ENCODE measurements at regions not wholly inside any gene's neighbourhood (a gene's known extent, or its start where the extent isn't known, plus 50 kb on each side); places are given as distances from the start of the nearest gene placed in this dataset.

- no peak for DNase-seq
Measured at GRCh38 chr11:70575396-70576060, 177.2 kb downstream of the CTTN start.

GRCh38 chr11:70577258-70577603 lies 178.9 kb downstream of the CTTN start:
- no peak for DNase-seq

GRCh38 chr11:70577948-70578347 lies 179.6 kb downstream of the CTTN start:
- DNase-seq: no peak

GRCh38 chr11:70578371-70578770 lies 180.0 kb downstream of the CTTN start:
- no peak for DNase-seq

- DNase-seq: no peak
Measured at GRCh38 chr11:70578831-70579230, 180.5 kb downstream of the CTTN start.

GRCh38 chr11:70579316-70579955 lies 181.1 kb downstream of the CTTN start:
- no peak for DNase-seq

GRCh38 chr11:70580036-70580805 lies 181.9 kb downstream of the CTTN start:
- no peak for DNase-seq

GRCh38 chr11:70581991-70582885 lies 183.9 kb downstream of the CTTN start:
- DNase-seq: no peak

GRCh38 chr11:70582886-70583641 lies 184.7 kb downstream of the CTTN start:
- no peak for DNase-seq

- no peak for DNase-seq
Measured at GRCh38 chr11:70583781-70584218, 185.5 kb downstream of the CTTN start.

- no peak for DNase-seq
Measured at GRCh38 chr11:70584498-70585235, 186.3 kb downstream of the CTTN start.

GRCh38 chr11:70585236-70585545 lies 186.9 kb downstream of the CTTN start:
- no peak for DNase-seq

- no peak for DNase-seq
Measured at GRCh38 chr11:70586261-70587074, 188.1 kb downstream of the CTTN start.

GRCh38 chr11:70587075-70587389 lies 188.7 kb downstream of the CTTN start:
- no peak for DNase-seq

GRCh38 chr11:70590356-70590991 lies 192.1 kb downstream of the CTTN start:
- DNase-seq: no peak

- DNase-seq: no peak
Measured at GRCh38 chr11:70592641-70593165, 194.4 kb downstream of the CTTN start.

- no peak for DNase-seq
Measured at GRCh38 chr11:70593446-70593983, 195.2 kb downstream of the CTTN start.

GRCh38 chr11:70594031-70594430 lies 195.7 kb downstream of the CTTN start:
- DNase-seq: no peak

GRCh38 chr11:70594606-70595005 lies 196.3 kb downstream of the CTTN start:
- no peak for DNase-seq

GRCh38 chr11:70595016-70595415 lies 196.7 kb downstream of the CTTN start:
- no peak for DNase-seq

Measured in NCI-H1417 treated with DMSO at 0.1 percent for 48 hours (cell line).